ENCODE measurements at regions not wholly inside any gene's neighbourhood (a gene's known extent, or its start where the extent isn't known, plus 50 kb on each side); places are given as distances from the start of the nearest gene placed in this dataset.

- Histone ChIP-seq H3K9me1 (ENCODE audit: control insufficient read depth, extremely low read depth, insufficient read depth, low read length) (no peaks in the 10 kb centered on the region), H3K79me2 (ENCODE audit: control insufficient read depth, insufficient read depth, low read length) (no peaks in the 10 kb centered on the region), H3K4me1 (ENCODE audit: control insufficient read depth, extremely low read depth, insufficient read depth, low read length) (no peaks in the 10 kb centered on the region), H3K9me3 (ENCODE audit: control insufficient read depth, low read depth, low read length) (no peaks in the 10 kb centered on the region), H3K27ac (ENCODE audit: control insufficient read depth, insufficient read depth, low read length) (no peak overlapping the region), H2AFZ (ENCODE audit: control insufficient read depth, low read length) (no peak overlapping the region), H3K4me3 (ENCODE audit: control insufficient read depth in 2 of 3, extremely low read depth in 1 of 3, insufficient read depth in 2 of 3, low read depth in 1 of 3, low read length in 3 of 3) (no peak overlapping the region), H3K36me3 (ENCODE audit: control insufficient read depth in 2 of 2, extremely low read depth in 1 of 2, insufficient read depth in 2 of 2, low read length in 2 of 2) (no peaks in the 10 kb centered on the region), H3K4me2 (ENCODE audit: control insufficient read depth, extremely low read depth, insufficient read depth, low read depth, low read length) (no peak overlapping the region), H3K27me3 (ENCODE audit: control insufficient read depth, extremely low read depth, insufficient read depth, low read length) (no peaks in the 10 kb centered on the region), H4K20me1 (ENCODE audit: control insufficient read depth, extremely low read depth, insufficient read depth, low read length) (no peaks in the 10 kb centered on the region), H3K9ac (ENCODE audit: control insufficient read depth, extremely low read depth, insufficient read depth, low read length) (no peak overlapping the region)
- DNase-seq (ENCODE audit: low read depth, low spot score) (no peak), FAIRE-seq (no peak)
- dilution Hi-C loops (cut with MboI; ENCODE audit: extremely low pct_ligation_motif_present, low sequenced_read_pairs): no loop called here
- TF ChIP-seq CTCF (optimal IDR thresholded peaks at IDR 0.05 in 1 of 3, IDR thresholded peaks at IDR 0.05 in 1 of 3, conservative IDR thresholded peaks at IDR 0.05 in 1 of 3; ENCODE audit: extremely low read depth in 1 of 3, insufficient read depth in 2 of 3, low read length in 3 of 3) (peak in 1 of 3 experiments; percentile 24), EZH2 (IDR thresholded peaks at IDR 0.05; ENCODE audit: low read length) (no peak)
These were observed 252.0 kb upstream of the VEPH1 start for GRCh38 chr3:157755233-157755632.

- no peak for TF ChIP-seq CTCF (optimal IDR thresholded peaks at IDR 0.05 in 1 of 3, IDR thresholded peaks at IDR 0.05 in 1 of 3, conservative IDR thresholded peaks at IDR 0.05 in 1 of 3; ENCODE audit: extremely low read depth in 1 of 3, insufficient read depth in 2 of 3, low read length in 3 of 3)
- TF ChIP-seq EZH2 (IDR thresholded peaks at IDR 0.05; ENCODE audit: low read length): no peak
- dilution Hi-C loops (cut with MboI; ENCODE audit: extremely low pct_ligation_motif_present, low sequenced_read_pairs): no loop called here
These were observed 251.2 kb upstream of the VEPH1 start for GRCh38 chr3:157754451-157754850.

More at GRCh38 chr3:157754451-157754850, 251.2 kb upstream of the VEPH1 start:
- Histone ChIP-seq H3K4me2 (ENCODE audit: control insufficient read depth, extremely low read depth, insufficient read depth, low read depth, low read length) (no peak overlapping the region), H3K4me3 (ENCODE audit: control insufficient read depth in 2 of 3, extremely low read depth in 1 of 3, insufficient read depth in 2 of 3, low read depth in 1 of 3, low read length in 3 of 3) (no peak overlapping the region), H3K9me1 (ENCODE audit: control insufficient read depth, extremely low read depth, insufficient read depth, low read length) (no peaks in the 10 kb centered on the region), H3K79me2 (ENCODE audit: control insufficient read depth, insufficient read depth, low read length) (no peaks in the 10 kb centered on the region), H3K27ac (ENCODE audit: control insufficient read depth, insufficient read depth, low read length) (no peak overlapping the region), H4K20me1 (ENCODE audit: control insufficient read depth, extremely low read depth, insufficient read depth, low read length) (no peaks in the 10 kb centered on the region), H3K27me3 (ENCODE audit: control insufficient read depth, extremely low read depth, insufficient read depth, low read length) (no peaks in the 10 kb centered on the region), H3K9ac (ENCODE audit: control insufficient read depth, extremely low read depth, insufficient read depth, low read length) (no peak overlapping the region), H3K36me3 (ENCODE audit: control insufficient read depth in 2 of 2, extremely low read depth in 1 of 2, insufficient read depth in 2 of 2, low read length in 2 of 2) (no peaks in the 10 kb centered on the region), H3K4me1 (ENCODE audit: control insufficient read depth, extremely low read depth, insufficient read depth, low read length) (no peaks in the 10 kb centered on the region), H2AFZ (ENCODE audit: control insufficient read depth, low read length) (no peak overlapping the region), H3K9me3 (ENCODE audit: control insufficient read depth, low read depth, low read length) (no peaks in the 10 kb centered on the region)
- DNase-seq (ENCODE audit: low read depth, low spot score) (no peak), FAIRE-seq (no peak)
